Spinal cord (tissue), 9 donors: ENCODE measurements at regions not wholly inside any gene's neighbourhood (a gene's known extent, or its start where the extent isn't known, plus 50 kb on each side); places are given as distances from the start of the nearest gene placed in this dataset.

Experiments used
- DNase-seq, 6 donors: peaks; one replicate each; pipeline versions ENCODE4 v3.0.0 to v3.0.0-alpha.2; 2013 to 2015; ENCODE audit warnings: low spot score in 6 of 6, low read depth in 4 of 6
- H3K27ac ChIP-seq: one replicate; pipeline ENCODE4 v1.5.1; 2013; ENCODE audit warnings: low read depth, low read length, control low read depth
- H3K27me3 ChIP-seq: one replicate; pipeline ENCODE4 v1.6.1; 2013; ENCODE audit warnings: low read length; ENCODE audit not compliant: control insufficient read depth, insufficient read depth
- H3K36me3 ChIP-seq: one replicate; pipeline ENCODE4 v1.6.1; 2013; ENCODE audit warnings: low read length; ENCODE audit not compliant: control insufficient read depth, insufficient read depth
- H3K4me1 ChIP-seq: one replicate; pipeline ENCODE4 v1.6.1; 2013; ENCODE audit warnings: low read length; ENCODE audit not compliant: control insufficient read depth, insufficient read depth
- H3K4me3 ChIP-seq: one replicate; pipeline ENCODE4 v1.5.1; 2013; ENCODE audit warnings: low read depth, low read length, control low read depth
- H3K9me3 ChIP-seq: one replicate; pipeline ENCODE4 v1.6.1; 2013; ENCODE audit warnings: low read length; ENCODE audit not compliant: control insufficient read depth, insufficient read depth
- WGBS: methylation state at CpG from one replicate; pipeline ENCODE4 v1.1.5; 2013; ENCODE audit warnings: missing lambda C conversion rate; ENCODE audit not compliant: insufficient coverage; 5-methylcytosine and 5-hydroxymethylcytosine counted together
- donor health status: healthy.

DNA sequence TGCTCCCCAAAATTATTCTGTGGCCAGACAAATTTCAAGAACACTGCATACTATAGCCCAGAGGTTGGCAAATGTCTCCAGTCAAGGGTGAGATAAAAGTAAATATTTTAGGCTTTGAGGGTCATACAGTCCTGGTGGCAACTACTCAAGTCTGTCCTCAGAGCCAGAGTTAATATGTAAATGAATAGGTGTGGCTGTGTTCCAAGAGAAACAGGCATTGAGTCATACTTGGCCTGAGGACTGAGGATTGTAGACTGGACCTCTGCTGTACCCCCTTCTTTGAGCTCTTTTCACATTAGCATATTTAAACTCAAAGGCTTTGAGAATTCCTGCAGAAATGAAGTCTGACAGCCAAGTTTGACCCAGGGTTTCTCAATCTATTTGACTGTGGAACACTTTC lies 129.2 kb upstream of the PTCH1 start:
- H3K27ac ChIP-seq: no peak overlapping the region
- DNase-seq: peak in 4 of 6 donors; percentile 13 to 81 (median 50)
- H3K4me1 ChIP-seq: no peaks in the 10 kb centered on the region
- H3K27me3 ChIP-seq: no peaks in the 10 kb centered on the region
- H3K36me3 ChIP-seq: no peaks in the 10 kb centered on the region
- no peak overlapping the region for H3K4me3 ChIP-seq
- no peaks in the 10 kb centered on the region for H3K9me3 ChIP-seq

GRCh38 chr9:95645579-95645978 lies 128.8 kb upstream of the PTCH1 start:
- Histone ChIP-seq H3K4me1 (no peaks in the 10 kb centered on the region), H3K27ac (no peak overlapping the region), H3K36me3 (no peaks in the 10 kb centered on the region), H3K4me3 (no peak overlapping the region), H3K27me3 (no peaks in the 10 kb centered on the region), H3K9me3 (no peaks in the 10 kb centered on the region)
- WGBS: 86% methylated on average over 1 of the region's 2 CpGs
- no peak for DNase-seq

GRCh38 chr9:95644377-95644776 lies 127.6 kb upstream of the PTCH1 start:
- no CpG with 5 or more reads among the region's 2 CpGs for WGBS
- Histone ChIP-seq H3K4me1 (no peaks in the 10 kb centered on the region), H3K4me3 (no peak overlapping the region), H3K27ac (no peak overlapping the region), H3K27me3 (no peaks in the 10 kb centered on the region), H3K36me3 (no peaks in the 10 kb centered on the region), H3K9me3 (no peaks in the 10 kb centered on the region)
- peak in 1 of 6 donors; percentile 39 for DNase-seq

- H3K36me3 ChIP-seq: no peaks in the 10 kb centered on the region
- H3K4me3 ChIP-seq: no peak overlapping the region
- no peaks in the 10 kb centered on the region for H3K4me1 ChIP-seq
- no peak overlapping the region for H3K27ac ChIP-seq
- H3K9me3 ChIP-seq: no peaks in the 10 kb centered on the region
- H3K27me3 ChIP-seq: no peaks in the 10 kb centered on the region
- DNase-seq: no peak
- WGBS: 96% methylated on average over 3 of the region's 4 CpGs
Measured at GRCh38 chr9:95643619-95644018, 126.8 kb upstream of the PTCH1 start.

DNA sequence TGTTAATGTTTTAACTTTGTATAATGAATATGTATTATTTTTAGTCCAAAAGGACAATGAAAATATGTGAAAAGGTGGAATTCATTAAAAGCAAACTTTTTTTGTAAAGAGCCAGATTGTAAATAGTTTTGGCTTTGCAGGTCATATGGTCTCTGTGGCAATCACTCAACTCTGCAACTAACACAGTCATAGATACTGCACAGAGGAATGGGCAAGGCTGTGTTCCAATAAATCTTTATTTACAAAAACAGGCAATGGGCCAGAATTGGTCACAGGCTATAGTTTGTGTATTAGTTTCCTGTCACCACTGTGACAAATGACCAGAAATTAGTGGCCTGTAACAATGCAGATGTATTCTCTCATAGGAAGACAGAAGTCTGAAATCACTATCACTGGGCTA lies 125.4 kb upstream of the PTCH1 start:
- no peak for DNase-seq
- Histone ChIP-seq H3K4me3 (no peak overlapping the region), H3K27ac (no peak overlapping the region), H3K27me3 (no peaks in the 10 kb centered on the region), H3K36me3 (no peaks in the 10 kb centered on the region), H3K4me1 (no peaks in the 10 kb centered on the region), H3K9me3 (no peaks in the 10 kb centered on the region)

DNA sequence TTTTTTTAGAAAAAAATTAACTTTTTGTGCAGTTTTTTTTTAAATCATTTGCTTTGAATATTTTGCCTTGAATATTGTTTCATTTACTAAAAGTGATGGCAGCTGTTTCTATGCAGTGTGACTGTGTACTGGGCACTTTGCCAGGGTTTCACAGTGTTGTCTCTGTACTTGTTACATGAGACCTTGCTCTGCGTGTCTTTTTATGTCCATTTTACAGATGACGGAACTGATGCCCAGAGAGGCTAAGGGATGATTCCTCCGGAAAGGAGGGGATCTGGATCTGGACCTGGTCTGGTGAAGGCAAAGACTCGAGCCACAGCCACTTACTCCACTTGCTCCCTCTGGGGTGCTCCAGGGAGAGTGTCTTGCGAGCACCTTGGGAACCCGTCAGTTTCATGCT lies 124.8 kb upstream of the PTCH1 start:
- peak in 1 of 6 donors; percentile 35 for DNase-seq
- no peaks in the 10 kb centered on the region for H3K36me3 ChIP-seq
- H3K4me1 ChIP-seq: no peaks in the 10 kb centered on the region
- no peaks in the 10 kb centered on the region for H3K9me3 ChIP-seq
- WGBS: 50% methylated on average over 1 of the region's 6 CpGs
- no peaks in the 10 kb centered on the region for H3K27me3 ChIP-seq
- no peak overlapping the region for H3K4me3 ChIP-seq
- H3K27ac ChIP-seq: no peak overlapping the region

DNA sequence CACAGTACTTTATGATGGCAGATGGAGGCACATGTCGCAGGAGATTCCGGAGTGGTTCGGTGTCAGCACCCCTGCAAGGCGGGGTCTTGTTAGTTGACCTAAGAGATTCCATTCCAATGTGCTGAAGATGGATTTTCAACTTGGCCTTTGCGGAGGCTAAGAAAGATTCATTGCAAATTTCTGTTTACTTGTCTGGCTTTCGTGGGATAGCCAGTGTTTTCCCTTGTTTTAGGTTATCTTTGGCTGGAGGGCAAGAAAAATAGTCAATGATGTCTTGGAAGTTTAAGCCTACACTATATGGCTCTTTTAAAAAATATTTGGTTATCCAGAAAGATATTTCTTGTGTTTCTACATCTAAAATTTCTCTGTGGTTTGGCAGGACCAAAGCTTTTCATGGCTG lies 123.6 kb upstream of the PTCH1 start:
- H3K27me3 ChIP-seq: no peaks in the 10 kb centered on the region
- DNase-seq: peak in 1 of 6 donors; percentile 60
- H3K9me3 ChIP-seq: no peaks in the 10 kb centered on the region
- no peak overlapping the region for H3K27ac ChIP-seq
- no peak overlapping the region for H3K4me3 ChIP-seq
- WGBS: 100% methylated on average over 6 of the region's 6 CpGs
- H3K4me1 ChIP-seq: no peaks in the 10 kb centered on the region
- no peaks in the 10 kb centered on the region for H3K36me3 ChIP-seq

DNA sequence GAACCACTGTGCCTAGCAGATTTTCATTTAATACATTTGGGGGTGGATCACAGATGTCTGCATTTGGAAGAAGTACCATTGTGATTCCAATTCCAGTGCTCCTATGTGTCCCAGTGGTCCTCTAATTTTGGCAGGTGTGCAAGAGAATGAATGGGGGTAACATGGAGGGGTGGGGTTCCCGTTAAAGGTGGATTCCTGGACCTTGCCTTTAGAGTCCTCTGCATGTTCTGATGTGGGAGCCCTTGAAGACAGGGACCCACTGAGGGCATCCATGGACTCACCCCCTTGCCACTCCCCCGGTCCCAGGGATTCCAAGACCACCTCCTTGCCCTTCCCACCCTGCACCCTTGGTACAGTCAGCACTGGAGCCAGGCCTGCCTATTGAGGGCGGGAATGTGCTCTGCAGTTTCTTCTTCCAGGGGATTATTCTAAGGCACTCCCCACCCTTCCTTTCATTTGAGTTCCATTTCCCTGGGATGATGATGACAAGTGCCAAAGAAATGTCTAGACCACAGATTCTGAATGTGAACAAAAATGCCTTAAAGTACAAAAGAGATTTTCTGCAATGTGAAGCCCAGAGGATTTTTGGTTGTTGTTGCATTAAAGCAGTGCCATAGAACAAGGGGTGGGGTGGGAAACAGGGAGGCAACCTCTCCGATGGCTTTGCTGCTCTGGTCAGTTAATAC lies 119.4 kb upstream of the PTCH1 start:
- H3K27me3 ChIP-seq: no peaks in the 10 kb centered on the region
- DNase-seq: no peak
- H3K27ac ChIP-seq: no peak overlapping the region
- H3K4me3 ChIP-seq: no peak overlapping the region
- H3K9me3 ChIP-seq: no peaks in the 10 kb centered on the region
- H3K4me1 ChIP-seq: no peaks in the 10 kb centered on the region
- WGBS: 83% methylated on average over 2 of the region's 4 CpGs
- no peaks in the 10 kb centered on the region for H3K36me3 ChIP-seq

DNA sequence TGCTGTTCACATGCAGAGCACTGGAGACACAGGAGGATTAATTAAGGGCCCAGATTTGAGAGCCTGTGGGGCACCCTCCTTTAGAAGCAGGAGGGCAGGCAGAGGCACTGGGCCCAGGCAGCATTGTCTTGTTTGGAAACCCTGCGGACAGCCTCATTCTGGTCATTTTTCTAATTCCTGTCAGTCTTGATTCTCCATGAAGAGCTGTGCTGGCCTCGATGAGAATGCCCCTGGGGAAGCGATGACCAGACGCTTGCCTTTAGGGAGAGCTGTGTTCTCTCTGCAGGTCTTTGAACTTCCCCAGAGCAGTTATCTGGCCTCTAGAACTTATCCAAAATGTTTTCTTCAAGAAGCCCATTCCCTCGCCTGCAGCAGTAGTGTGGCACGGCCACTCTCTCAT lies 117.8 kb upstream of the PTCH1 start:
- Histone ChIP-seq H3K27me3 (no peaks in the 10 kb centered on the region), H3K27ac (no peak overlapping the region), H3K36me3 (no peaks in the 10 kb centered on the region), H3K4me3 (no peak overlapping the region), H3K4me1 (no peaks in the 10 kb centered on the region), H3K9me3 (no peaks in the 10 kb centered on the region)
- no peak for DNase-seq
- WGBS: 49% methylated on average over 4 of the region's 6 CpGs

DNA sequence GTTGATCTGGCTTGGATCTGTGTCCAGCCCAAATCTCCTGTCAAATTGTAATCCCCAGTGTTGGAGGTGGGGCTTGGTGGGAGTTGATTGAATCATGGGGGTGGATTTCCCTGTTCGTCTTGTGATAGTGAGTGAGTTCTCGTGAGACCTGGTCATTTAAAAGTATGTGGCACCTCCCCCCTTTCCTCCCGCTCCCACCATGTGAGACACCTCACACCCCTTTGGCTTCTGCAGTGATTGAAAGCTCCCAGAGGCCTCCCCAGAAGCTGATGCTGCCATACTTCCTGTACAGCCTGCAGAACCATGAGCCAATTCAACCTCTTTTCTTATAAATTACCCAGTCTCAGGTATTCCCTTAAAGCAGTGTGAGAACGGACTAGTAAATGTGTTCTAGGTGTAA lies 117.3 kb upstream of the PTCH1 start:
- no peak for DNase-seq
- no peaks in the 10 kb centered on the region for H3K36me3 ChIP-seq
- WGBS: 43% methylated on average over 2 of the region's 4 CpGs
- no peak overlapping the region for H3K4me3 ChIP-seq
- no peaks in the 10 kb centered on the region for H3K4me1 ChIP-seq
- H3K27ac ChIP-seq: no peak overlapping the region
- no peaks in the 10 kb centered on the region for H3K9me3 ChIP-seq
- H3K27me3 ChIP-seq: no peaks in the 10 kb centered on the region
